Stomach (tissue), 4 donors: ENCODE measurements at regions not wholly inside any gene's neighbourhood (a gene's known extent, or its start where the extent isn't known, plus 50 kb on each side); places are given as distances from the start of the nearest gene placed in this dataset.

Experiments
- CTCF ChIP-seq, 7 experiments: fragments of 450-650 bp in 4 of 7; fragments of 200-600 bp in 3 of 7; sonication (generic) in 3 of 7; IDR thresholded peaks; one replicate each; pipeline ENCODE4 v1.5.1; 2016 to 2019; ENCODE audit warnings: antibody characterized with exemption in 7 of 7, control low read depth in 2 of 7, mild to moderate bottlenecking in 1 of 7
- EP300 ChIP-seq: sonication (generic); formaldehyde crosslinking; IDR thresholded peaks from one replicate; pipeline ENCODE4 v1.6.1; 2017; ENCODE audit warnings: antibody characterized with exemption
- POLR2A ChIP-seq, 4 donors: fragments of 450-650 bp; IDR thresholded peaks; one replicate each; pipeline ENCODE4 v1.6.1; 2016; ENCODE audit warnings: antibody characterized with exemption in 4 of 4, control low read depth in 2 of 4, mild to moderate bottlenecking in 1 of 4, moderate library complexity in 1 of 4
- POLR2AphosphoS5 ChIP-seq, 3 donors: sonication (generic); formaldehyde crosslinking; IDR thresholded peaks; one replicate each; pipeline ENCODE4 v1.6.1; 2016; ENCODE audit warnings: antibody characterized with exemption in 3 of 3

GRCh38 chr10:129184196-129184595 lies 282.8 kb upstream of the MGMT start:
- TF ChIP-seq CTCF (IDR thresholded peaks at IDR 0.05) (no peak), EP300 (no peak), POLR2AphosphoS5 (IDR thresholded peaks at IDR 0.05) (no peak), POLR2A (IDR thresholded peaks at IDR 0.05) (no peak)
